ENCODE measurements at regions not wholly inside any gene's neighbourhood (a gene's known extent, or its start where the extent isn't known, plus 50 kb on each side); places are given as distances from the start of the nearest gene placed in this dataset.

GRCh38 chr21:19603011-19603593, 1199.5 kb upstream of the TMPRSS15 start:
- no peaks in the 10 kb centered on the region for H3K4me1 ChIP-seq (ENCODE audit: control insufficient read depth in 1 of 2, insufficient read depth in 2 of 2, low read length in 2 of 2)
- DNase-seq (ENCODE audit: low read depth, low spot score) (no peak), ATAC-seq (no peak)
- no peak for TF ChIP-seq ZNF274 (IDR thresholded peaks at IDR 0.05; ENCODE audit: low read depth, low read length)
- no peak for TF ChIP-seq SRF (IDR thresholded peaks at IDR 0.05; ENCODE audit: low read depth)
- no peak for TF ChIP-seq ELF1 (IDR thresholded peaks at IDR 0.05; ENCODE audit: borderline replicate concordance, low read depth)
- no peak for TF ChIP-seq ATF3 (IDR thresholded peaks at IDR 0.05)
- TF ChIP-seq CTCF (IDR thresholded peaks at IDR 0.05 in 2 of 3, conservative IDR thresholded peaks at IDR 0.05 in 1 of 3; ENCODE audit: borderline replicate concordance in 1 of 3, insufficient read depth in 1 of 3, low read depth in 2 of 3, low read length in 2 of 3): no peak
- no peak for TF ChIP-seq CEBPB (IDR thresholded peaks at IDR 0.05; ENCODE audit: low read depth)
- no peak for TF ChIP-seq SP1 (IDR thresholded peaks at IDR 0.05; ENCODE audit: low read depth)
- no peak for TF ChIP-seq ZBTB33 (IDR thresholded peaks at IDR 0.05; ENCODE audit: extremely low read depth, insufficient replicate concordance, low read length)
- TF ChIP-seq FOSL1 (IDR thresholded peaks at IDR 0.05; ENCODE audit: low read depth): no peak
- no peak for TF ChIP-seq REST (IDR thresholded peaks at IDR 0.05; ENCODE audit: low read depth)
- no peak for TF ChIP-seq YY1 (IDR thresholded peaks at IDR 0.05; ENCODE audit: extremely low read depth, insufficient replicate concordance, low read depth, low read length)
- no peak for TF ChIP-seq TCF7L2 (IDR thresholded peaks at IDR 0.05; ENCODE audit: borderline replicate concordance, extremely low read depth, insufficient read depth, insufficient read length)
- no peak for TF ChIP-seq RAD21 (IDR thresholded peaks at IDR 0.05; ENCODE audit: low read depth)
- no peak overlapping the region for H3K4me2 ChIP-seq (ENCODE audit: low read length)
- no peak overlapping the region for H2AFZ ChIP-seq (ENCODE audit: low read depth, low read length, poor library complexity, severe bottlenecking)
- ChIA-PET POLR2A (no interaction called here), CTCF (no interaction called here), RAD21 (ENCODE audit: low non-redundant PET in 1 of 2, low total read pairs in 2 of 2, uncharacterized antibody in 2 of 2, unreplicated experiment in 2 of 2) (no interaction called here)
- BruUV-seq (replicated peaks): no TSS peak
- no peaks in the 10 kb centered on the region for H3K36me3 ChIP-seq (ENCODE audit: control insufficient read depth in 1 of 2, insufficient read depth in 2 of 2, low read length in 2 of 2)
- no peak overlapping the region for H3K27ac ChIP-seq (ENCODE audit: low read depth, low read length)
- no peaks in the 10 kb centered on the region for H4K20me1 ChIP-seq (ENCODE audit: insufficient read depth)
- H3K27me3 ChIP-seq (ENCODE audit: insufficient read depth, low read length): no peaks in the 10 kb centered on the region
- no peak overlapping the region for H3K9ac ChIP-seq (ENCODE audit: low read length)
- H3K9me2 ChIP-seq (ENCODE audit: insufficient read depth): no peaks in the 10 kb centered on the region
- H3K9me3 ChIP-seq (ENCODE audit: control insufficient read depth in 1 of 2, insufficient read depth in 1 of 2, low read depth in 1 of 2, low read length in 2 of 2): peaks cover 20 to 36% of the 10 kb centered on the region in 2 experiments; a peak in 2 of 4 replicates
- no peaks in the 10 kb centered on the region for H3K79me2 ChIP-seq (ENCODE audit: insufficient read depth, low read length)
- no peak overlapping the region for H3K4me3 ChIP-seq (replicated peaks in 1 of 2; ENCODE audit: low read depth in 1 of 2, low read length in 2 of 2)
- intact Hi-C loops (cut with micrococcal nuclease): no loop called here

Data from HCT116 (cell line).